CD4-positive, alpha-beta T cell treated with Interleukin-17A for 4 hours (primary cell): ENCODE measurements at regions not wholly inside any gene's neighbourhood (a gene's known extent, or its start where the extent isn't known, plus 50 kb on each side); places are given as distances from the start of the nearest gene placed in this dataset.
"Not testable (repeated sequence)": the region's sequence is repeated elsewhere in the genome, so short reads cannot be mapped to it uniquely, and the experiment has no call there.

Experiments used
- DNase-seq: peaks from one replicate; pipeline ENCODE4 v3.0.0-alpha.2; 2020; ENCODE audit warnings: mixed read lengths

- no peak for DNase-seq
Measured at GRCh38 chr20:24418731-24419130, 50.7 kb upstream of the SYNDIG1 start.

GRCh38 chr20:24417485-24417884, 51.9 kb upstream of the SYNDIG1 start:
- DNase-seq = no peak

- not testable (repeated sequence) for DNase-seq
Measured at GRCh38 chr20:24415444-24415843, 54.0 kb upstream of the SYNDIG1 start.

GRCh38 chr20:24411834-24412216, 57.6 kb upstream of the SYNDIG1 start:
- DNase-seq = no peak

GRCh38 chr20:24411003-24411833, 58.2 kb upstream of the SYNDIG1 start:
- DNase-seq = no peak

GRCh38 chr20:24407151-24407550, 62.3 kb upstream of the SYNDIG1 start:
- DNase-seq = no peak

GRCh38 chr20:24406750-24407149, 62.7 kb upstream of the SYNDIG1 start:
- DNase-seq = no peak

- DNase-seq = no peak
Measured at GRCh38 chr20:24406251-24406650, 63.2 kb upstream of the SYNDIG1 start.

GRCh38 chr20:24405810-24406209, 63.6 kb upstream of the SYNDIG1 start:
- no peak for DNase-seq

- no peak for DNase-seq
Measured at GRCh38 chr20:24403406-24403805, 66.0 kb upstream of the SYNDIG1 start.

- no peak for DNase-seq
Measured at GRCh38 chr20:24402188-24402587, 67.2 kb upstream of the SYNDIG1 start.

GRCh38 chr20:24395151-24395550, 74.3 kb upstream of the SYNDIG1 start:
- DNase-seq = no peak

- no peak for DNase-seq
Measured at GRCh38 chr20:24393903-24394302, 75.5 kb upstream of the SYNDIG1 start.

- no peak for DNase-seq
Measured at GRCh38 chr20:24392612-24393011, 76.8 kb upstream of the SYNDIG1 start.

GRCh38 chr20:24389686-24390085, 79.7 kb upstream of the SYNDIG1 start:
- DNase-seq = peak; percentile 71

GRCh38 chr20:24388828-24389380, 80.5 kb upstream of the SYNDIG1 start:
- DNase-seq = no peak

- DNase-seq = no peak
Measured at GRCh38 chr20:24385547-24385946, 83.9 kb upstream of the SYNDIG1 start.

GRCh38 chr20:24384865-24385264, 84.6 kb upstream of the SYNDIG1 start:
- DNase-seq = no peak

GRCh38 chr20:24382743-24383142, 86.7 kb upstream of the SYNDIG1 start:
- no peak for DNase-seq

- DNase-seq = no peak
Measured at GRCh38 chr20:24382331-24382730, 87.1 kb upstream of the SYNDIG1 start.

- DNase-seq = no peak
Measured at GRCh38 chr20:24381886-24382285, 87.5 kb upstream of the SYNDIG1 start.

GRCh38 chr20:24379484-24379927, 89.9 kb upstream of the SYNDIG1 start:
- DNase-seq = no peak

- DNase-seq = no peak
Measured at GRCh38 chr20:24378661-24379483, 90.6 kb upstream of the SYNDIG1 start.
